Stimulated activated CD8-positive, alpha-beta memory T cell treated with anti-CD3 and anti-CD28 coated beads, Interleukin-4, amount 100 ng/mL, for 4 hours (primary cell): ENCODE measurements at regions not wholly inside any gene's neighbourhood (a gene's known extent, or its start where the extent isn't known, plus 50 kb on each side); places are given as distances from the start of the nearest gene placed in this dataset.
"Not testable (repeated sequence)": the region's sequence is repeated elsewhere in the genome, so short reads cannot be mapped to it uniquely, and the experiment has no call there.

Experiments
- DNase-seq, 2 donors: peaks; one replicate each; pipeline ENCODE4 v3.0.0-alpha.2; 2020; ENCODE audit warnings: low read depth in 2 of 2, low spot score in 1 of 2

- DNase-seq: no peak
Observed at GRCh38 chr6:133100865-133101264, 140.3 kb upstream of the EYA4 start.

DNA sequence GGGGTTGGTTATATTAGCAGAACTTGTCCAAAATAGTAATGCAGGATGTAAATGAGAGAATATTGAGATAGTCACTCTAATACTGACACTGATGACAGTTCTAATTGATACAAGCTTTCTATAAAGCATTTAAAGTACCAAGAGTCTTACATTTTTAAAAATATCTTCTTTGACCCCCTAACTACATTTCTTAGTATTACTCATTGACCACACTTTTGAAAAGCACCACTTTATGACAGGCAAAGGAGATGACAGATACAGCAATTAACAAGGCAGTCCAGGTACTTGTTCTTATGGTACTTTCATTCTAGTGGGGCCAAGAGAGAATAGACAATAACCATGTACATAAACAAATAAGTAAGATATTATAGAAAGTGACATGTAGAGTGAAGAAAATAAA lies 139.4 kb upstream of the EYA4 start:
- DNase-seq: no peak

DNA sequence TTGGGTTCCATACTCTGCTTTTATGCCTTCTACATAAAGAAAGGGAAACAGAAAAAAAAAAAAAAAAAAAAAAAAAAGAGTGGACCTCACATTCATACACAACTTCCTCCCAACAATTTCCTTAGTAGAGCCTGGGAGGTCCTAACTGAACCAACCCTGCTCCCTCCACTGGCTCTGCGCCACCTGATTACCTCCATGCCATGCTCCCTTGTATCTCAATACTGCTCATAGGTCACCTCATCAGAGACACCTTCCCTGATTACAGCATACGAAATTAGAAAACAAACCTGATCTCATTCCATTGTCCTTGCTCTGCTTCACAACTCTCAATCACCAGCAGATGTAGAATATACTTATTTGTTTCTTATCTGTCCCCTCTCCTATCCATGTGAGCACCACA lies 134.2 kb upstream of the EYA4 start:
- no peak for DNase-seq

DNA sequence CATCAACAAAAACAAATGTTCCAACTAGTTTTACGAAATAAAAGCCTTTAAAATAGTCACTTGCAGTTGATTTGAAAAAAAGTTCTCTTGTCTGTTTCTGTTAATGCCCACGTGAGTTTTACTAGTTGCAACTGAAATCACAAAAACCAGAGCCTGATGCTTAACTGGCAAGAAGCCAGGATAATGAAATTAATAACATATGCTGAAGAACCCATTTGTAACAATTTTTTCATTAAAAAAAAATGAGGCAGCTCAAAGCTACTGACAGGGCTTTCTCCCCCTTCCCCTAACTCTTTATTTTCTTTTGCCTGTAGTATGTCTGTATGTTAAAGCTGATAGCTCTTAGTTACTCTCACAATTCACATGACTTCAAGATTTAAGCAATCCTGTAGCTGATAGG lies 132.7 kb upstream of the EYA4 start:
- DNase-seq: no peak

DNA sequence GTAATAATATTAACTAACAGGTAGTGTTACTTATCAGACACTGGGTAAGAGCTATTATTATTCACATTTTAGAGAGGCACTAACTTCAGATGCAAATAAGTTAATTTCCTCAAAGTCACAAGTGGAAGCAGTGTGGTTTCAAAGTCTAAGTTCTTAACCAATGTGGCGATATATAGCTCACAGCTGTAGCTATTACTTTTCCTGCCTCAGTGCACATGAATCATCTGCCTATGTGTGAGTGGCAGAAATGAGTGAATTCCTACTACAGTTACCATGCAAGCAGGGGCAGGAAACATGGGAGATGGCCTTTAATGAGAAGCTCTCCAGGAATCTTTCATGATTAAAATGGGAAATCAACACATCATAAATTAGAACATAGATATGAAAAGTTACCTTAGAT lies 126.2 kb upstream of the EYA4 start:
- DNase-seq: no peak

DNA sequence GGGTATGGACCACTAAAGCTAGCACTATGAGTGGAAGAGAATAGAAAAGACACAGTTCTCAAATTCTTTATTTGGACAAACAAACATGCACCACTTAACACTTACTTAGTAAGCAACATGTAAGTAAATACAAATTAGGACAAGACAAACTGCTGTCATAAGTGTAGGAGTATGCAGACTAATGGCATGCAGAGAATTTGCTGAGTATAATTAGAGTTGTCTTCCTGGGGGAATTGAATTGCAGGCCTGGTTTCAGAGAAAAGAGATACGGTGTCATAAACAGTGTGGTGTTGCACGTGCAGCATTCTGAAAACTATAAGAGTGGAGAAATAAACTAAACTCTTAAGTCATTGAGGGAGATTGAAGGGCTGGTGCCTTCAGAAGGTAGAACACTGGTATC lies 125.2 kb upstream of the EYA4 start:
- DNase-seq: no peak

DNA sequence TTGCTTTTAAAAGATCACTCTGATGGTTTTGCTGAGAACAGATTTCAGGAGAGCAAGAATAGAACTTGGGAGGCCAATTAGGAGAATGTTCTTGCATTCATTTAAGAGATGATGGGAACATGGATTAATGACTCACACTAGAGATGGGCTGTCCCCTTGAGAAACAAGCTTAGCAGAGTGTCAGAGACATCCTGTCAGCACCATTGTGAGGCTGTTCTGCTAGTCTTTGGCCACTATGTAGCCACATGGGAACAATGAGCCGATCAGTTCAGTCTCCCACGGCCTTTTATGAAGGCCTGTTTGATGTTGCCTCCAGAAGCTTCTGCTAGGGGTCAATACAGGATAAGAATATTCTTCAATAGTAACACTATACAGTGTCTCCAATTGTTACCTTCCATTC lies 113.0 kb upstream of the EYA4 start:
- DNase-seq: no peak

DNA sequence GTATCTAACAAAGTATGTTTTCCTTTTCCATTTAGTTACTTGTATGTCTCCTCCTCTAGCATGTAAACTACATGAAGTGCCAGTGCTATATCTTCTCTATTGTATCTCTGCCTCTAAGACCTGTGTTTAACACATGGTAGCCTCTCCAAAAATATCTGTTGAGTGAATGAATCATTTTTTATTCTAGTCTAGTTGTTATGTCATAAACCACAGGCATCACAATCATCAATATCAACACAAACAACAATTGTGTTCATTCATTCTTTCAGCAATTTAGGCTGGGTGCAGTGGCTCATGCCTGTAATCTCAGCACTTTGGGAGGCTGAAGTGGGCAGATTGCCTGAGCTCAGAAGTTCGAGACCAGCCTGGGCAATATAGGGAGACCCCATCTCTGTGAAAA lies 111.6 kb upstream of the EYA4 start:
- DNase-seq: no peak

DNA sequence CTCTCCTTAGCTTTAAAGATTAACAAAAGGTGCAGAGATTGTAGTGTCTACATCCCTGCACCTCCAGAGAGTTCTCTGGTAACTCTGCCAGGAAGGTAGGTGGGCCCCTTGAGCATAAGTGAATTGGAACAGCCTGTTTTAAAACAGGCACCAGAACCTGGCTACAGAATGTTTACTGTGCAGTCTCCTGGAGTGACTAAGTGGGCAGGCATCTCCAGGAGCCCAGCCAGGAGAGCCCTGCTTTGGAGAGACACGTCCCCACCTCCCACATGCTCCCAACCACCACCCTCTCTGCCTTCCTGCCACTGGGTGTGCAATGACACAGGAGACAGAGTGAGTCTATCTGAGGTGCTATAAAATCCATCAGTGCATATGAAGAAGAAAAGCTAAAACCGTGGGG lies 110.3 kb upstream of the EYA4 start:
- DNase-seq: no peak

DNA sequence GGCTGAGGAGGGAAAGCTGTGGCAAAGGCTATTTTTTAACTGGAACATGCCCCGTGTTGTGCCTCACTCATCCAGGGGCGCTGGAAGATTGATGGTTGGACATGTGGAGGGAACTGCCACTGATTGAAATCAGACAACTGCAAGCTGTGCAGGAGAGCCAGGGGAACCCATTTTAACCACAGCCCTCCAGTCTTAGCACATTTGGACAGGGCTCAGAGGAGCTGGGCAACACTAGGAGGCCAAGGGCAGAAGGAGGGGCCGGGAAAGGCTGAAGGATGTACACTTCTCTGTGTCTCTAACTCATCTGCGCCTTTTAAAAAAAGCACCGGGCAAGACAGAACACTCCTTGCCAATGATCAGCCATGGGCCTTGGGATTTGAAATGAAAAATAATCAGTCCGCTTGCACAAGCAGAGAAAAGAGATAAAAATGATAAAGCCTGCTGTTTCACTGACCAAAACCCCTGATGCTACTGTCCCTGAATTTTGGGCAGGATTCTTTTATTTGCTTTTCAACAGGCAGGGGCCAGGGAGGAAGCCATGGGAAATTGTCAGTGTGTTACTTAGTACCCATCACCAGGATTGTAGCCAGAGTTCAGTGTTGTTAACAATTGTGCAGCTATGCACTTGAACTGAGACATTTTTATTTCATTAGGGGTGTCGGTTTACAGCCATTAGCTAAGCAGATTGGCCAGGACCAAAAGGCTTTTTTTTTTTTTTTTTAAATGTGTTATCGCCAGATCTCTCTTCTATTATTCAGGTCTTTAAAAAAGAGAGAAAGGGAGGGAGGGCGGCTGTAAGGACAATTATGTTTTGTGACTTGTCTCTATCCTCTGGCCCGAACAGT lies 109.3 kb upstream of the EYA4 start:
- no peak for DNase-seq

- no peak for DNase-seq
Observed at GRCh38 chr6:133132466-133132971, 108.6 kb upstream of the EYA4 start.

DNA sequence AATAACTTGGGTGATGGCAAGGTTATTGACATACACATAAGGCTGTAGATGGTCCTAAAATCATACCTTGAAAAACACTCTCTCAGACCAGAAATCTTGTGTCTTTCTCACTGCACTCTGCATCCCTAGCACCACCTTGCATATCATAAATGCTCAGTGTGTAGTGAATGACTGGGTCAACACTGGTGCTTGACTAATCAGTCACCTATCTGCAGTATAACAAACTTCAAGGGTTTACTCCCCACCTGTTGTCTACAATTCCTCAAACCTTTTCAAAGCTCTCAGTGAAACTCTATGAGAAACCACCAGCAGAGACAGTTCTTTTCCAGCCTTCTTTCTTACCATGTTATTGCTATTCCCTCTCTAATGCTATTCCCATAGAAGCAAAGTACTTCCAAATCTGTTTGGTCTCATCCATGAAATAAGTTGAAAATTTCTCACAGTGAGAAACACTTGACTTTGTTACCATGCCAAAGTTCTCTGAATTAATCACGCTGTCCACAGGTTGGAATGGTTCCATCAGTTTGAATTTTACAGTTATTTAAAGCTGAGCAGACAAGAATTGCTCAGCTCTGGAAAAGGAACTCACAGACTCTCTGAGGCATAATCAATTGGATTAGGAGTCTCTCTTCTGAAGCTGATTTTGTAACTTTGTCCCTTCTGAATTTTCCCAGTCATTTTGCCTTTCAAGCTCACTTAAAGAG lies 104.8 kb upstream of the EYA4 start:
- no peak for DNase-seq

DNA sequence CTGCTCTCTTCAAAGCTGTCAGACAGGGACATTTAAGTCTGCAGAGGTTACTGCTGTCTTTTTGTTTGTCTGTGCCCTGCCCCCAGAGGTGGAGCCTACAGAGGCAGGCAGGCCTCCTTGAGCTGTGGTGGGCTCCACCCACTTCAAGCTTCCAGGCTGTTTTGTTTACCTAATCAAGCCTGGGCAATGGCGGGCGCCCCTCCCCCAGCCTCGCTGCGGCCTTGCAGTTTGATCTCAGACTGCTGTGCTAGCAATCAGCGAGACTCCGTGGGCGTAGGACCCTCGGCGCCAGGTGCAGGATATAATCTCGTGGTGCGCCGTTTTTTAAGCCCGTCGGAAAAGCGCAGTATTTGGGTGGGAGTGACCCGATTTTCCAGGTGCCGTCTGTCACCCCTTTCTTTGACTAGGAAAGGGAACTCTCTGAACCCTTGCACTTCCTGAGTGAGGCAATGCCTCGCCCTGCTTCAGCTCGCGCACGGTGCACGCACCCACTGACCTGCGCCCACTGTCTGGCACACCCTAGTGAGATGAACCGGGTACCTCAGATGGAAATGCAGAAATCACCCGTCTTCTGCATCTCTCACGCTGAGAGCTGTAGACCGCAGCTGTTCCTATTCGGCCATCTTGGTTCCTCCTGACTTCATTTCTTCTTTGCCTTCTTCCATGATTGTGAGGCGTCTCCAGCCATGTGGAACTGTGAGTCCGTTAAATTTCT lies 93.5 kb upstream of the EYA4 start:
- DNase-seq: not testable (repeated sequence)

DNA sequence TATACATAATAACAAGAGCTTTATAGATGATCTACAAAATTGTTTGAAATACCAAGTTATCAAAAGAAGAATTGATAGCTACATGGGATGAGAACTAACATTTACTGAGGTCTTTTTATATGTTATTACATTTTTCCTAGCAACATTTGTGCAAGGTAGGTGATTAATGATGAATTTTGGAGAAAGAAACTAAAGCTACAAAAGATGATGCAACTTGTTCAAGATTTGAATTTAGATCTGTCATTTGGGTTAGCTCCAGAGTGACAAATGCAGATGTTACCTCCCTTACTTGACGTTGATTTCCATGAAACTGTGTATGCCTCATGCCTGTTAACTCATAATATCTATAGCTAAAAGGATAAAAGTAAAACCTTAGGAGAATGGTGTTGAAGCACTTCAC lies 84.5 kb upstream of the EYA4 start:
- DNase-seq: no peak

DNA sequence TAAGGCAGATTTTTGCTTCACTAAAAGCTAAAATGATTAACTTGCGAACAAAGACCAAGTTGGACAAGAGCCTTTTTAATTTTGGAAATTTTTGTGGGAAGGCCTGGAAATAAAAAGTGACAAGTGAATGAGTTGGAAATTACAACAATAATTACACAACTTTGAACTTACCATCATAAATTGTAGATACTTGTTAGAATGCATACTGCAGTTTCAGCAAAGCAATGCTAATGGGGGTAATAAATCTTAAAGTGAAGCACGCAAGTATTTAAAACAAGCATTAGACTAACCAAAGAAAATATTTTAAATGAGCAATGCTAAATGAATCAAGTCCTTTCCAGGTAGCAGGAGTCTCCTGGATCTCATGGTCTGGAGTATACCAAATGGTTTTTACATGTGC lies 83.2 kb upstream of the EYA4 start:
- DNase-seq: no peak

GRCh38 chr6:133159255-133159795 lies 81.8 kb upstream of the EYA4 start:
- no peak for DNase-seq

DNA sequence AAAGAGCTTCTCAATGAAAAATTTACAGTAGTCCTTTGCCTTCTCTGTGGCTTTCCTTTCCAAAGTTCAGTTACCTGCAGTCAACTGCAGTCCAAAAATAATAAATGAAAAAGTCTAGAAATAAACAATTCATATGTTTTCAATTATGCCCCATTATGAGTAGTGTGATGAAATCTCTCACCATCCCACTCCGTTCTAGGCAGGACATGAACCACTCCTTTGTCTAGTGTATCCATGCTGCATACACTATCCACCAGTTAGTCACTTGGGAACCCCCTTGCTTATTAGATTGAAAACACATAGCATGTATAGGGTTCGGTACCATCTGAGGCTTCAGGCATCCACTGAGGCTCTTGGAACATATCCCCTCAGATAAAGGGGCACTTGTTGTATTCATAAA lies 80.6 kb upstream of the EYA4 start:
- no peak for DNase-seq

DNA sequence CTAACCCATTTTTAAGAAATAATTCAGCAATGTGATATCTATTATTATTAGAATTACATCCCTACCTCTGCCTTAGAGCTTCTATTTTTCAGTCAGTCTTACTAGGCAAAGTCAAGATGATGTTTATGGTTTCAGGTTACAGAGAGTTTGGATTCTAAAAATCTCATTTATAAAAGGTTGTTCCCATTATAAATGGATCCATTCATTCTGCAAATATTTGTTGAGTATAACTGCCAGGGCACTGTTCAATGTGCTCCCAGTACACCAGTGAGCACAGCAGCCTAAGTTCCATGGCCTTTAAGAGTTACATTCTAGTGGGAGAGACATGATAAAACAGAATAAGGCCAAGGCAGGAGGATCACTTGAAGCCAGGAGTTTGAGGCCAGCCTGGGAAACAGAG lies 75.9 kb upstream of the EYA4 start:
- no peak for DNase-seq

DNA sequence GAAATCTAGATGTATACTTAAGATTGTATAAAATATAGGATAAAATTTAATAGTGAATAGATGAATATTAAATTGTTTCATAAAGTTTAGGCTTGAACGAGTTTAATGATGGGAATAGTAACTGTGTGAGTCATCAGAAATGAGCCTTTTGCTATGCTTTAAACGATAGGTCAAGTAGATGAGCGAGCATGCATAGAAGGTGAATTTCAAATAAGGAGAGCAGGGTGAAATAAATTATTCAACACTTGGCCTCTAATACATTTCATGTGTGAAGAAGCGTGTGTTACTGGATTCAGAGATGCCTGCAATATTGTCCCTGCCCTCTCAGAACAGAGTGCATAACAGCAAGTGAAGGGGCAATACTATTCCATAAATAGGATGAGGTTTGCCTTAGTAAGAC lies 74.4 kb upstream of the EYA4 start:
- no peak for DNase-seq

GRCh38 chr6:133169901-133170300 lies 71.3 kb upstream of the EYA4 start:
- no peak for DNase-seq

DNA sequence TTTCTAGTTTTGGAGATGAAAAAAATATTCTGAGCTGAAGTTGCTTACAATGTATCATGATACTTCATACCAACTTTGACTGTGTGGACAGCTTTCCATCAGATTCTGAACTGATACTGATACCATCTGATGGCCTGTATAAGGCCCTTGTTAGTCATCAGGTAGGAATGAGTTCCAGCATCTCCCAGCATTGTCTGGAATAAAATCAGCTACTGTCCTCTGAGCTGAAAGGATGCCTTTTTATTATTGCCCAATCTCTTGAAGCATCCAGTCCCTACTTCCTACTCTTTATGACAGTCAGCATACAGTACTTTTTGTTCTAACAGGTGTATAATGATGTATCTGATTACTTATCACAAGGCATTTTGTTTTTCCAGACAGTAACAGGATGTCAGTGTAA lies 70.6 kb upstream of the EYA4 start:
- no peak for DNase-seq
